Left hindlimb (tissue), 1 donor: ENCODE measurements at regions not wholly inside any gene's neighbourhood (a gene's known extent, or its start where the extent isn't known, plus 50 kb on each side); places are given as distances from the start of the nearest gene placed in this dataset.

Source experiments
- DNase-seq: peaks from one replicate; pipeline ENCODE4 v3.0.0-alpha.2; 2018

DNA sequence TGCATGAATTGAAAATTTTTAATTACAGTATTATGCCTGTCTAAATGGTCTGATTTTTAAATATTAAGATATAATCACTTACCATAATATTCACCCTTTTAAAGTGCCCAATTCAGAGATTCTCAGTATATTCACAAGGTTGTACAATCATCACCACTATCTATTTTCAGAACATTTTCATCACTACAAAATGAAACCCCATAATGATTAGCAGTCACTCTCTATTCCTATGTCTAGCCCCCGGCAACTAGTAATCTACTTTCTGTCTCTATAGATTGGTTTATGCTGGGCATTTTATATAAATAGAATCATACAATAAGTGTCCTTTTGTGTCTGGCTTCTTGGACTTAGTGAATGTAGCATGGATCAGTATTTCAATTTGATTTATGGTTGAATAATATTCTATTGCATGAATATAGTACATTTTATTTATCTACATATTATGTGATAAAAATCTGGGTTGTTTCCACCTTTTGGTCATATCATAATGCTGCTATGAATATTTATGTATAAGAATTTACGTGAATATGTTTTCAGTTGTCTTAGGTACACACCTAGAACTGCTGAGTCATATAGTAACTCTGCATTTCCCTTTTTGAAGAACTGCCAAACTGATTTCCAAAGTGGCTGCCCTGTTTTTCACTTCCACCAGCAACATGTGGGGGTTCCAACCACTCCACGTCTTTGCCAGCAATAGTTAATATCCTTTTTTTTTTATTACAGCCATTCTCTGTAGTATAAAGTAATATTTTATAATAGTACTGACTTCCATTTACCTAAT, 485.7 kb upstream of the ZNF385D start:
- DNase-seq = no peak

DNA sequence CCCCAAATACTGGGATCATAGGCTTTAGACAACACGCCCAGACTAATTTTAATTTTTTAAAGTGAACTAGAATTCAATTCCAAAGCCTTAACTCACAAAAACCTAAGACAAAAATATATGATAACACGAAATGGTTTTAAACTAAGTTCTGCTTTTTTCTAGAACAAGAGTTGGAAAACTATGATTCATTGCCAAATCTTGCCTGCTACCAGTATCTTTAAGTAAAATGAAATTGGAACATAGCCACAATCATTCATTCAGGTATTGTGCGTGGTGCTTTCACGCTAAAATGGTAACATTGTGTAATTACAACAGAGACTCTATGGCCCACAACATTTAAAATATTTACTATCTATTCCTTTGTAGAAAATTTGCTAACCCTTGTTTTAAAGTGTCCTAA, 488.0 kb upstream of the ZNF385D start:
- DNase-seq = no peak

DNA sequence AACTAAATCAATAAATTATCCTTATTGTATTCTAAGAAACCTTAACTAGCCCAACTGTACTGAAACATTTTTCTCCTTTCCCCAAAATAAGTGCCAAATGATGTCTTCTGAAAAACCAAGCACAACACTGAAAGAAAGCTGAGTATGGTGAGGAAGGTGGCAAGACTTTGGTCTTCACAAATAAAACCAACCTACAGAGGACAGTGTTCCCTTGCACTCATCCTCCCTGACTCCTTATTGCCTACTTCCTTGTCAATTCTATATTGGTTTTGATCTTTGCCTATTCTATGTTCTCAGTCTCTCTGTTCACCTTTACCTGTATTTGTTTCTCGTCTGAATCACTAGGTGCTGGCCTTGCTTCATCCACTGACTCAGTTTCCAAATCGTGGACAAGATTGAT, 490.1 kb upstream of the ZNF385D start:
- DNase-seq = no peak

- DNase-seq = peak; percentile 72
These were observed 493.9 kb upstream of the ZNF385D start for GRCh38 chr3:22244761-22245521.

DNA sequence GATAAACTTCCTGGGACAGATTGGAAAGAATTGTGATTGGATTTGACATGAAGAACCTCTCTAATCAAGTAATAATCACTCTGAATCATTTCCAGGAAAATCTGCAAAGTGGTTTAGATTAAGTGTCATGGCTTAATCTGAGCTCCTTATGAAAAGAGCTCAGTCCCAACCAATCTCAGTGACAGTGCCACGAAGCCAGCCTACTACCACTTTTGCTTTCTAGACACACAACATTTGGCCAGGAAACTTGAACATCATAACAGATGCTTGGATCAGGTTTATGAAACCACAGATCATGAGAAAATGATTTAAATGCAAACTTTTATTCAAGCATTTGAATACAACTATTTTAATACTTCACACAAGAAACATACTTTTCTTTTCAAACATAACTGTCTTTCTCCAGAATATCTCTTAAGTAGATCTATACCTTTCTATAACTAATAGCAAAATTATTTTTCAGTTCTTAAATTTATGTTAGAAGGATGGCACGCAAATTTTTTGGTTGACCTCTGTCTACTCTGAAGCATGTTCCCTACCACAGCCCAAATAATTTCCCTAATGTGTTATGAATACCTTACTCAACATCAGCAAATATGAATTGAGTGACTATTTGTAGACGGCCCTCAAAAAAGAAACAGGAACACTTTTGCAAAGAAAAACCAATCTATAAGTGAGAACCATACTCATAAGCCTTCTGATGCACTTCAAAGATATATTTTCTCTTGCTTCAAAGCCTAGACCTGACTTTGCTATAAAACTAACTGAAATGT, 495.0 kb upstream of the ZNF385D start:
- DNase-seq = no peak

DNA sequence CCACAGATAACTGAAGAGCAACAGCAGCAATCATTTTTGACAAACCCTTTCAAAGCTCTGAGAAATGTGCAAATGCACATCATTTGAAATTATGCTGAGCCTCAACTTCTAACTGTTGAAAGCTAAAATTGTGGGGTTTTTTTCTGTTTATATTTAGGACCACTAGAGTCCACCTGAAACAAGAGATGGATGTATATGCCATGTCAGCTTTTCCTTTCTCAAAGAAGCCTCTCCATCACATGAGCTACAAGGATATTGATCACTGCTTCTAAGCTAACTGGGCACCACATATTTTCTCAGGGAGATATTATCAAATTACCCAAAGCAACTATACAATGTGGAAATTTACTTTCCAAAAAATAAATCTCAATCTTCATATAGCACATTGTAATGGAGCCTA, 498.6 kb upstream of the ZNF385D start:
- DNase-seq = no peak

DNA sequence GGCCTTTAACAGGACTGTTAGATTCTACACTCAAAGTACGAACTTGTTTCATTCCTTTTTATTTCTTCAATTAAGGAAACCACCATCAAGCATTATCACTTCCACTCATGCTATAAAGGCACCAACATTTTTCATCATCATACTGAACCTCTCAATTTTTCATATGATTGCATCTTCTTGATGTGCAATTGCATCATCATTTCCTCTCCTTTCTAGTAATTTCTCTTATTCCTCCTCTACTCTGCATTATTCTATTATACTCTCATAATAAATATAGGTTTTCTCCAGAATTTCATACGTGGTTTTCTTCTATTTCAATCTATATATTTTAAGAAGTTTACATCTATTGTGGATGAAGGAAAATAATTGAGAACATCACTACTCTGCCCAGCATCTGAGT, 506.2 kb upstream of the ZNF385D start:
- DNase-seq = no peak

DNA sequence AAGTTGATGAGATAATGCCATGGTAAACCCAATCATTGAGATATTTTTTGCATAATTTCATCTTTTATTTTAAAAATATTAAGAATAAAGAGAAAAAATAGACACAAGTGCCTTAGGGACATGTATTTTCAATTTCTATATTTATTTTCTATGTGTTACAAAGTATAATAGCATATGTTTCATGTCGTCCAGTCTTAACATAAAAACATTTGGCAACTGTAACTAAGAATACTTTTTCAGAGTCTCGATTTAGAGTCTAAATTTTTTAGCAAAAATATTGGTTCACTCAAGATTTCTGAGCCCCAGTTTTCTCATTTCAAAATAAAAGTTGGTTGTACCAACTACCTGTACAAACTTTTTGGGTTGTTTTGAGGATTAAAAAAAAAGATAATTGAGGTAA, 511.4 kb upstream of the ZNF385D start:
- no peak for DNase-seq

GRCh38 chr3:22263042-22263441, 512.0 kb upstream of the ZNF385D start:
- DNase-seq = no peak

DNA sequence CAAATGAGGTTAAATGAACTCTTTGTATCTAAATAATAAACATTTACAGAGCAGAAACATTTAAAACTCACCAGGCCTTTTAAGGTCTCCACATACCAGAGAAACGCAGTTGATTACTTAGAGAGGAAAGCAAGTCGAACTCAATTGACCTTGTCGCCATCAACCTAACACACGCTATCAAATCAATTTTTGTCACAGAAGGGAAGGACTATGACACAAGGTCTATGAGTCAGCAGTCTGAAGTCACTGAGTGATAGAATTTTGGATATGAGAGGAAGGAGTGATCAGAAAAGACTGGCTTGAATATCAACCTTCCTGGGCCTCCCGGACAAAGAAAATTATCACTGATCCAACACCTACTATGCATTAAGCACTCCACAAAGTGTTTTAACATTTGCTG, 514.4 kb upstream of the ZNF385D start:
- no peak for DNase-seq

GRCh38 chr3:22269831-22270230, 518.8 kb upstream of the ZNF385D start:
- peak; percentile 68 for DNase-seq

GRCh38 chr3:22276351-22276750, 525.3 kb upstream of the ZNF385D start:
- no peak for DNase-seq

DNA sequence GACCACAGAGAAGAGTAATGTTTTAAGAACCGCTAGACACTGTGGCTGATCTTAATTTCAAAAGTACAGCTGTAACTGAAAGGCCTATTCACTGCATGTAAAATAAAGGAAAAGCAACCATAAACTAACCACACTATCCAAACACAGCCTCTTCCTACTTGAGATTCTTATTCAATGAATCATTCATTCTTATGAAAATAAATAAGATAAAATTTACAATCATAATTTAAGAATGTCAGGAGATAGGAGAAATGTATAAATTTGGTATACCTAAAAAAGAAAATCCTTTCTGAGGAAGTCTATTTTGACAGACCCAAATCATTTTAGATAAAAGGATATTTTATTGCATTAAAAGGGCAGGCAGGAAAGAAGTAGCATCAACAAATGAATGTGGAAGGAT, 533.5 kb upstream of the ZNF385D start:
- DNase-seq = no peak

DNA sequence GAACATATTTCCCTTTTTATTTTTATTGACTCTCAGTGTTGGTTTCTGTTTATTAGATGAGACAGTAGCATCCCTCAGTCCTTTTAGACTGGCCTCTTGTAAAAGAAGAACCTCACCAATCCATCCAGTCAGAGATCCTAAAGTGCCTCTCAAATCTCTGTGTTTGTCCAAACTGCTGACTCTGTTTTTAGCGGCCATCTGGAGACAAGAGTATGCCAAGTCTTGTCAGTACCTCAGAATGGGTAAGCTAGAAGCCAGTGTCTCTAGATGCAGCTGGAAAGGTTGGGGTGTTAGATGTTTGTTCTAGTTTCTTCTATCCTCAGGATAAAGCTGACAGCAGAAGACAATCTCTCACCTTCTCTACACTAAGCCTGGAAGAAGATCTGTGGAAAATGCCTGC, 537.7 kb upstream of the ZNF385D start:
- no peak for DNase-seq

- DNase-seq = no peak
These were observed 541.7 kb upstream of the ZNF385D start for GRCh38 chr3:22292681-22293080.

DNA sequence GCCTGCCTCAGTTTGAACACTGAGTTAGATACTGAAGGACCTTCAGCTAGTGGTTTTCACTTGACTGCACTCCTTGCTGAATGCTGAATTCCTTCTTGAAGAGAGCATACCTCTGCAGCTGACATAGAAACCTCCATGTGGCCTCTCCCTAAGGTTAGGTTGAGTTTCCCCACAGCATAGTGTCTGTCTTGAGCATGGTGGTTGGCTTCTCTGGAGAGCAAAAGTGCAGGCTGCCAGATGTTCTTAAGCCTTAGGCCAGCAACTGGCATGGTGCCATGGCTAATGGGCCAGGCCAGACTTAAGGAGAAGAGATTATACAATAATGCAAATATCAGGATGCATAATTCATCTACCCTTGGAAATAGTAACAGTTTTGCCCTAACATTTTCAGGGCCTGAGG, 545.6 kb upstream of the ZNF385D start:
- no peak for DNase-seq

DNA sequence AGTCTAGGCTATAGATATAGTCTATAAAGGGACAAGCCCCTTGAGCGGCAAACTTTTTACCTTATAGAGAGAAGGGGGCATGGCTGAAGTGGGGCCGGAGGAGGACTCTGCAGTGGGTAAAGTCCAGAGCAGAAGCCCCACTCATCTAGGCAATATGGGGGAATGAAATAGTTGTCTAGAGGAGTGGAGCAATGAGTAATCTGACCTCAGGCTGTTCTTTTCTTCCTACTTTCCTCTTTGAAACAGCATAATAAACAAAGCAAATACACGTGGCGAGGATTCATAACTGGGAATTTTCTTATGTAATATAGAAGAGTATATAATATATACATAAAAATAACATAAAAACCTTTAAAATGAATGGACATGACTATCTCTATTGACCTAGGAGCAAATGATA, 546.4 kb upstream of the ZNF385D start:
- no peak for DNase-seq

DNA sequence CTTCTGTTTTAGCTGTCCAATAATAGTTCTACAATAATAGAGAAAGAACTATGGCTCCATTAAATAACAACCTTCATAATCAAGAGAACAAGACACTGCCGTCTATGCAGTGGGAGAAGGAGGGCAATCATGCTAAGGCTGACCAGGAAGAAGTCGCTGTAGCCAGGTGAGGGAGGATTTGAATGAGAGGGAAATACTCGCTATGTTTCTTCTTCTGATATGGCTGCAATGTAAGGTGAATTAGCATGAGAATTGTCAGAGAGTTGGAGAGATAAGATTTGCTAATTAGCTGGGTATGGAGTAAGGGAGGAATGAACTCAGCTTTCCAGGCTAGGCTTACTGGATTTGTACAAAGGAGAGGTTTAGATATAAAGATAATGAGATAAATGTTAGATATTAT, 555.4 kb upstream of the ZNF385D start:
- no peak for DNase-seq

- DNase-seq = no peak
These were observed 557.9 kb upstream of the ZNF385D start for GRCh38 chr3:22308871-22309270.

GRCh38 chr3:22315925-22316324, 564.9 kb upstream of the ZNF385D start:
- no peak for DNase-seq

- no peak for DNase-seq
These were observed 567.3 kb upstream of the ZNF385D start for GRCh38 chr3:22318325-22318724.

- no peak for DNase-seq
These were observed 568.4 kb upstream of the ZNF385D start for GRCh38 chr3:22319446-22319845.

GRCh38 chr3:22322861-22323260, 571.9 kb upstream of the ZNF385D start:
- no peak for DNase-seq

DNA sequence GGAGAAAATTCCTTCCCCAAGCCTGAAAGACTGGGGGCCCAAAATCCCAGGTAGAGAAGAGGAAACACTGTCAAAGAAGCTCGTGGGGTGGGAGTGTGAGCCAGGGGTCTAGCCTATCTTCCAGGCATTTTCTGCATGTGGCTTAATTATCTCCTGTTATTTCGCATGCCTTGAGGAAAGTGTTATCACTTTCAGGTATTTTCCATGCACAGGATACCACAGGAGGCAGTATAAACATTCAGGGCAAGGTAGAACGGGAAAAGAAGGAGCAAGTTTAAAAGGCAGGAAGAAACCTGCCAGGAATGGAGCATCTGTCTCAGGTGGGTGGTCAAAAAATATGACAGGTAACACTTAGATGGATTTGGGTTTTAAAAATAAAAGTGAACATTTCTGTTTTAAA, 575.3 kb upstream of the ZNF385D start:
- no peak for DNase-seq
